Mesothelial cell of epicardium (in vitro differentiated cells): ENCODE measurements at regions not wholly inside any gene's neighbourhood (a gene's known extent, or its start where the extent isn't known, plus 50 kb on each side); places are given as distances from the start of the nearest gene placed in this dataset.
"Not testable (repeated sequence)": the region's sequence is repeated elsewhere in the genome, so short reads cannot be mapped to it uniquely, and the experiment has no call there.

Experiments used
- DNase-seq, 2 experiments: peaks; one replicate each; pipeline ENCODE4 v3.0.0; 2021; ENCODE audit warnings: low spot score in 2 of 2; ENCODE audit not compliant: unreplicated experiment in 2 of 2
- H3K27ac Mint-ChIP-seq: 2 replicates; pipeline ENCODE4 v1.8.0; 2021; ENCODE audit warnings: mixed read lengths
- H3K27me3 Mint-ChIP-seq: 2 replicates; pipeline ENCODE4 v1.8.0; 2021; ENCODE audit warnings: low read depth, mixed read lengths
- H3K36me3 Mint-ChIP-seq: 2 replicates; pipeline ENCODE4 v1.8.0; 2021; ENCODE audit warnings: mixed read lengths
- H3K4me1 Mint-ChIP-seq: 2 replicates; pipeline ENCODE4 v1.8.0; 2021; ENCODE audit warnings: mixed read lengths
- H3K4me3 Mint-ChIP-seq: 2 replicates; pipeline ENCODE4 v1.8.0; 2021; ENCODE audit warnings: mild to moderate bottlenecking, moderate library complexity, mixed read lengths
- H3K9me3 Mint-ChIP-seq: 2 replicates; pipeline ENCODE4 v1.8.0; 2021; ENCODE audit warnings: mixed read lengths
- CTCF ChIP-seq: fragments of 200-600 bp; sonication (generic); IDR thresholded peaks from one replicate; pipeline ENCODE4 v1.5.0; 2021; ENCODE audit warnings: antibody characterized with exemption; ENCODE audit not compliant: unreplicated experiment

- no peaks in the 10 kb centered on the region for H3K36me3 Mint-ChIP-seq
- H3K9me3 Mint-ChIP-seq = no peaks in the 10 kb centered on the region
- no peak overlapping the region for H3K4me3 Mint-ChIP-seq
- peak; percentile 79 for TF ChIP-seq CTCF
- H3K27me3 Mint-ChIP-seq = peaks cover 2% of the 10 kb centered on the region
- peak; percentile 67 to 84 for DNase-seq
- H3K27ac Mint-ChIP-seq = no peak overlapping the region
- H3K4me1 Mint-ChIP-seq = no peaks in the 10 kb centered on the region
Observed at GRCh38 chr22:34414467-34415440, 494.5 kb upstream of the LARGE1 start.

DNA sequence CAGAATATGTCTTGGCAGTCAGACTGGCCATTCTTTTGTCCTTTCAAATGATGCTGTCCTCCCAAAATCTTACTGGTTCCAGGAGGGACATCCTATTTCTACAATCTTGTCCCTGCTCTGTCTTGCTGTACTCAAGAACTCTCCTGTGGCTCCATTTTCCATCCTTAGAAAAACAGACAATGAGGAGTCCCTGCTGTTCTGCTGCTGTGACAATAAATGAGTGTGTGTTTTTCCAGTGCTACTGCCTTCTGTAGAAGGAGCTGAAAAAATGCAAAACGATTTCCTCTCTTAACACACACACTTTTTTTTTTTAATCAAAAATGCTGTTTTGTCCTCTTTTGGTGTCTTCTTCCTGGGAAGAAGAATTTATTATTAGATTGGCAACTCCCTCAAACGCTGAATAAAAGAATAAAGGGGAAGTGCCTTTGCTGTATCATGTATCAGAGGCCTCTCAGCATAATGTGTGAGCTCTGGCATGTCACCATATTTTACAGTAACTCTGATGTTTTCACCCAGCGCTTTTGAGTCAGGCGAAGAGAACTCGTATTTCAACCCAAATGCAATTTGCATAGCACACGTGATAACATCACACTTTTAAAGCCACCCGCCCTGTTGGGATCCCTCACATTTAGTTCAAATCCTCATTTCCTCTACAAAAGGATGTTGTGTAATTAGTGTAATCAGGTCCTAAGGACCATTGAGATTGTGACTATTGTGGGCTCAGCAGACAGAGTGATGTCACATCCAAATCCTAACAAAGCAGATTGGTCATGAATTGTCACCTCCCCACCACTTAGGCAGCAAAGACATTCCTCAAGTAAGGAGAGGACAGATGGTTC is 496.0 kb upstream of the LARGE1 start:
- H3K4me3 Mint-ChIP-seq = no peak overlapping the region
- no peak for DNase-seq

GRCh38 chr22:34422948-34423347 is 502.7 kb upstream of the LARGE1 start:
- not testable (repeated sequence) for H3K4me1 Mint-ChIP-seq, H3K27ac Mint-ChIP-seq, H3K4me3 Mint-ChIP-seq, DNase-seq, H3K36me3 Mint-ChIP-seq, H3K27me3 Mint-ChIP-seq
- H3K9me3 Mint-ChIP-seq = peaks cover 10% of the 10 kb centered on the region

More for the DNA sequence above, 496.0 kb upstream of the LARGE1 start:
- Mint-ChIP-seq H3K4me1 (no peaks in the 10 kb centered on the region), H3K36me3 (no peaks in the 10 kb centered on the region), H3K9me3 (no peaks in the 10 kb centered on the region), H3K27me3 (no peaks in the 10 kb centered on the region), H3K27ac (no peak overlapping the region)
- TF ChIP-seq CTCF = no peak

GRCh38 chr22:34427436-34427835 is 507.2 kb upstream of the LARGE1 start:
- H3K9me3 Mint-ChIP-seq = peaks cover 10% of the 10 kb centered on the region

GRCh38 chr22:34427841-34428240 is 507.6 kb upstream of the LARGE1 start:
- TF ChIP-seq CTCF = no peak
- H3K9me3 Mint-ChIP-seq = peaks cover 10% of the 10 kb centered on the region
- H3K27ac Mint-ChIP-seq = no peak overlapping the region
- no peaks in the 10 kb centered on the region for H3K36me3 Mint-ChIP-seq
- no peak for DNase-seq
- H3K27me3 Mint-ChIP-seq = peaks cover 3% of the 10 kb centered on the region
- no peak overlapping the region for H3K4me3 Mint-ChIP-seq
- H3K4me1 Mint-ChIP-seq = peaks cover 8% of the 10 kb centered on the region

More at GRCh38 chr22:34427436-34427835, 507.2 kb upstream of the LARGE1 start:
- no peak for DNase-seq
- peak overlapping the region; percentile 1 for H3K27ac Mint-ChIP-seq
- H3K27me3 Mint-ChIP-seq = peaks cover 3% of the 10 kb centered on the region
- no peak overlapping the region for H3K4me3 Mint-ChIP-seq
- H3K4me1 Mint-ChIP-seq = peaks cover 8% of the 10 kb centered on the region
- no peak for TF ChIP-seq CTCF
- no peaks in the 10 kb centered on the region for H3K36me3 Mint-ChIP-seq

DNA sequence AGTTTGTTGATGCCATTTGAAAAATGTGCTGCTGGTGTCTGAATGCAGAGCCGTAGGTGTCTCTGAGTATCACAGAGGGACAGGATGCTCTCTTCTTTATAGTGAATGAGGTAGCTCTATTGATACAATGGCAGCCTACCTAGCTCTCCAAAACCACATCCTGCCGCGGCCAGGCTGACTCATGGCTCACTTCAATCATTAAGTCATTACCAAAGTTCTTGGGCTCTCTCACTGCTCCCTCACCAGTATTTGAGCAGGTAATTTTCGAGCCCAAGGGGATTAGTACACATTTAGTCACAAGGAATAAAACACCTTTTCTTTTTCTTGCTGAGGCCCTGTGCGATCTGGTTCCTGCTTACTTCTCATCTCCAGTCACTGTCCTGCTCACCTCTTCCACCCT is 509.0 kb upstream of the LARGE1 start:
- peaks cover 3% of the 10 kb centered on the region for H3K27me3 Mint-ChIP-seq
- H3K4me3 Mint-ChIP-seq = no peak overlapping the region
- no peak overlapping the region for H3K27ac Mint-ChIP-seq
- no peaks in the 10 kb centered on the region for H3K36me3 Mint-ChIP-seq
- no peak for DNase-seq
- TF ChIP-seq CTCF = no peak
- H3K9me3 Mint-ChIP-seq = peaks cover 10% of the 10 kb centered on the region
- H3K4me1 Mint-ChIP-seq = peaks cover 8% of the 10 kb centered on the region
